Activated naive CD8-positive, alpha-beta T cell treated with anti-CD3 and anti-CD28 coated beads, Interleukin-2, amount 50 U/mL, for 24 hours (primary cell): ENCODE measurements at regions not wholly inside any gene's neighbourhood (a gene's known extent, or its start where the extent isn't known, plus 50 kb on each side); places are given as distances from the start of the nearest gene placed in this dataset.

ENCODE experiments used
- ATAC-seq: fragments of 150-1000 bp; cut with Tn5 transposase; one replicate; pipeline ENCODE4 v1.10.0; 2021
- DNase-seq: peaks from one replicate; pipeline ENCODE4 v3.0.0; 2021
- H3K27ac Mint-ChIP-seq: one replicate; pipeline ENCODE4 v1.8.0; 2021; ENCODE audit warnings: mild to moderate bottlenecking, mixed read lengths
- H3K27me3 Mint-ChIP-seq: one replicate; pipeline ENCODE4 v1.8.0; 2021; ENCODE audit warnings: mixed read lengths
- H3K36me3 Mint-ChIP-seq: one replicate; pipeline ENCODE4 v1.8.0; 2021; ENCODE audit warnings: low read depth, mixed read lengths
- H3K4me1 Mint-ChIP-seq: one replicate; pipeline ENCODE4 v1.8.0; 2021; ENCODE audit warnings: mixed read lengths
- H3K4me3 Mint-ChIP-seq: one replicate; pipeline ENCODE4 v1.8.0; 2021; ENCODE audit warnings: mild to moderate bottlenecking, moderate library complexity, mixed read lengths
- H3K9me3 Mint-ChIP-seq: one replicate; pipeline ENCODE4 v1.8.0; 2021; ENCODE audit warnings: mixed read lengths

GRCh38 chr6:40293460-40294185, 293.5 kb downstream of the LRFN2 start:
- H3K9me3 Mint-ChIP-seq, result peaks cover 13% of the 10 kb centered on the region
- no peak overlapping the region for H3K27ac Mint-ChIP-seq
- DNase-seq (no peak), ATAC-seq (no peak)
- H3K4me1 Mint-ChIP-seq, result no peaks in the 10 kb centered on the region
- H3K4me3 Mint-ChIP-seq, result no peak overlapping the region
- H3K36me3 Mint-ChIP-seq, result no peaks in the 10 kb centered on the region
- peaks cover 8% of the 10 kb centered on the region for H3K27me3 Mint-ChIP-seq

DNA sequence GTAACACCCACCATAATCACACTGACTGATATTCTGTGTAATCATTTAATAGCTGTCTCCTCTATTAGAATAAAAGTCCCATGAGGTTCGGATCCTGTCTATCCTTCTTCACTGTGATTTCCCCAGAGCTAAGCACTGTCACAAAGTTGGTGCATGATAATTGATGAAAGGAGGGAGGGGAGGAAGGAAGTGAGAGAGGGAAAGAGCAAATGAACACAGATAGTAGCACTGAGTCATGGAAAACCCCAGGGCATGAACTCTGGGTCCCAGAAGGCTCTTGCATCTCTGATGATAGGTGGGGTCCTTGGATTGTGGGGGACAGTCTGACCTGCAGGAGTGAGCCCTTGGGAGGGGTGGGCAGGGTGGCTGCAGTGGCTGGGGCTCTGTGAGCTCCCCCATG, 294.1 kb downstream of the LRFN2 start:
- Mint-ChIP-seq H3K27me3 (peaks cover 9% of the 10 kb centered on the region), H3K4me1 (no peaks in the 10 kb centered on the region), H3K27ac (no peak overlapping the region), H3K4me3 (no peak overlapping the region), H3K36me3 (no peaks in the 10 kb centered on the region), H3K9me3 (peaks cover 8% of the 10 kb centered on the region)
- no peak for ATAC-seq
- DNase-seq, result no peak

DNA sequence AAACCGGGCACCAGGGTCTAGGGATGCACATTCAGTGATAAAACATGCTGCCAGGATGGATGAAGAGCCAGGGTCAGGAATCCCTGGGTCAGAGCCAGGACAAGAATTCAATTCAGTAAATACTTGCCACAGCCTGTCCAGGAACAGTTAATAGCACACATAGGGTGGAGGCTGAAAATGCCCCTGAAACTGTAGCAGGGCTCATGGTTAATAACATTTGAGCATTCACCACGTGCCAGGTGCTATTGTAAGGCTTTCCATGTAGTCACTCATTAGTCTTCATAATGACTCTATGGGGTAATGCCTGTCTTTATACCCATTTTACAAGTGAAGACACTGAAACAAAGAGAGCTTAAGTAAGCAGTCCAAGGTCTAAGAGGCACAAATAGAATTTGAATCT, 296.3 kb downstream of the LRFN2 start:
- H3K27ac Mint-ChIP-seq, result no peak overlapping the region
- no peaks in the 10 kb centered on the region for H3K4me1 Mint-ChIP-seq
- H3K36me3 Mint-ChIP-seq, result no peaks in the 10 kb centered on the region
- DNase-seq (no peak), ATAC-seq (no peak)
- peaks cover 25% of the 10 kb centered on the region for H3K27me3 Mint-ChIP-seq
- peaks cover 4% of the 10 kb centered on the region for H3K9me3 Mint-ChIP-seq
- H3K4me3 Mint-ChIP-seq, result no peak overlapping the region

DNA sequence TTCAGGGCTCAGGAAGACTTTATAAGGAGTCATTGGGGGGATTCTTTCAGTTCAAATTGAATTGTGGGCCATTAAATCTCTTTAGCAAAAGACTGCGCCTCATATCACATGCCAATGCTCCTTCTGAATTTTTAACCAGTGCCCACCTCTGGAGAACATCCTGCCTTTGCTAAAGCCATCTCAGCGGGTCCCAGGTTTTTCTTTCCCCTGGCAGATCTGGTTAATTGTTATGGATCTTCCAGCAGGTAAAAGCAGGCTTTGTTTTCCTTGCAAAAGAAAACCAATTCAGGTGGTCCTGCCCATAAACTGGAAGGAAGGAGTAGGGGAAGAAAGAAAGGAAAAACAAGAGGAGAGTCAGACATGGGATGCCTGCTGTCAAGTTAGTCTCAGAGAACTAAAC, 298.2 kb downstream of the LRFN2 start:
- H3K4me1 Mint-ChIP-seq, result no peaks in the 10 kb centered on the region
- H3K9me3 Mint-ChIP-seq, result no peaks in the 10 kb centered on the region
- no peaks in the 10 kb centered on the region for H3K36me3 Mint-ChIP-seq
- no peak overlapping the region for H3K4me3 Mint-ChIP-seq
- ATAC-seq (no peak), DNase-seq (no peak)
- H3K27me3 Mint-ChIP-seq, result peaks cover 36% of the 10 kb centered on the region
- no peak overlapping the region for H3K27ac Mint-ChIP-seq

DNA sequence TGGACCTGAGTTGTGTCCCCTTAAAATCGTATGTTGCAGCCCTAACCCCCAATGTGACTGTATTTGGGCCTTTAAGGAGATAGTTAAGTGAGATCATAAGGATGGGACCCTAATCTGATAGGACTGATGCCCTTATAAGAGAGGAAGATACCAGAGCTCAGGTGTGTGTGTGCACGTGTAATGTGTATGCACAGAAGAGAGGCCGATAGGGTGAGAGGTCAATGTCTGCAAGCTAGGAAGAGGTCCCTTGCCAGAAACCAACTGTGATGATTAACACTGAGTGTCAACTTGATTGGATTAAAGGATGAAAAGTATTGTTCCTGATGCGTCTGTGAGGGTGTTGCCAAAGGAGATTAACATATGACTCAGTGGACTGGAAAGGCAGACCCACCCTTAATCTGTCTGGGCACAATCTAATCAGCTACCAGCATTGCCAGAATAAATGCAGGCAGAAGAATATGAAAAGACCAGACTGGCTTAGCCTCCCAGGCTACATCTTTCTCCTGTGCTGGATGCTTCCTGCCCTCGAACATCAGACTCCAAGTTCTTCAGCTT, 299.8 kb downstream of the LRFN2 start:
- no peak for ATAC-seq
- Mint-ChIP-seq H3K4me3 (no peak overlapping the region), H3K36me3 (no peaks in the 10 kb centered on the region), H3K4me1 (no peaks in the 10 kb centered on the region), H3K27ac (no peak overlapping the region), H3K9me3 (no peaks in the 10 kb centered on the region), H3K27me3 (peaks cover 37% of the 10 kb centered on the region)
- DNase-seq, result no peak

GRCh38 chr6:40286721-40287120, 300.4 kb downstream of the LRFN2 start:
- Mint-ChIP-seq H3K36me3 (no peaks in the 10 kb centered on the region), H3K27me3 (peaks cover 37% of the 10 kb centered on the region), H3K4me1 (no peaks in the 10 kb centered on the region), H3K4me3 (no peak overlapping the region), H3K27ac (no peak overlapping the region), H3K9me3 (no peaks in the 10 kb centered on the region)
- ATAC-seq (no peak), DNase-seq (no peak)

DNA sequence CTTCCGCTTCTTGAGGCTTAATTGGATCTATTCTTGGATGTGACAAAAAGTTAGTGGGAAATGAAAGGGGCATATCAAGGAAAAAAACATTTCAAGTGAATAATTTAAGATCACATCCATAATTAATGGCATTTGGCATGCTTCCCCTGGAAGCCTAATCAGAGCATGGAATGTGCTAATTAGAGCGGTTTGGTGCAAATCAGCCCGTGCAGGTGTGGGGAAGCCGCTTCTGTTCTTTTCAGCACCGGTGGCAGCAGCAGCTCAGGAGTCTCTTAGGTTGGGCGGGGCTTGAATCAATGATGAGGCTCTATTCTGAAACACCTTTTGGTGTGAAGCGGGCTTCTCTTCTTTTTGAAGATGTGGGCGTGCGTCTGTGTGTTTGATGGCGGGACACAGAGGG, 301.2 kb downstream of the LRFN2 start:
- Mint-ChIP-seq H3K27me3 (peaks cover 34% of the 10 kb centered on the region), H3K4me3 (no peak overlapping the region), H3K4me1 (no peaks in the 10 kb centered on the region), H3K9me3 (no peaks in the 10 kb centered on the region), H3K27ac (no peak overlapping the region), H3K36me3 (no peaks in the 10 kb centered on the region)
- ATAC-seq, result no peak
- DNase-seq, result no peak

DNA sequence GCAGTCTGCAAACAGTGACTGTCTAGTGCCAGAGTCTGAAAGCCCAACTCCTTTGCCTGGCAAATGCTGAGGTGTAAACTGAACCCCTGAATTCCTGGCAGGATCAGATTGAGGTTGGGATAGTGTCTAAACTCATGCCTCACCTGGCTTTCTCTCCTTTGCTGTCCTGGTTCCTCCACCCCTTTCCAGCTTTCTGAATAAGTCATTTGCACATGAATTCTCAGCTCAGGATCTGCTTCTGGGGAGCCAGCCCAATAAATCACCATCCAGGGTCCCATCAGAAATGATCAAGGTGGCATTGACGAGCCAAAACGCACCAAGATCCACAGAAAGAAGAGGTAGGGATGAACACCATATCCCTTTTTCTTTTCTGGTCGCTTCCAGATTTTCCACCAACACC, 301.6 kb downstream of the LRFN2 start:
- H3K4me3 Mint-ChIP-seq, result no peak overlapping the region
- no peaks in the 10 kb centered on the region for H3K4me1 Mint-ChIP-seq
- ATAC-seq (no peak), DNase-seq (no peak)
- no peaks in the 10 kb centered on the region for H3K36me3 Mint-ChIP-seq
- H3K27ac Mint-ChIP-seq, result no peak overlapping the region
- H3K9me3 Mint-ChIP-seq, result no peaks in the 10 kb centered on the region
- H3K27me3 Mint-ChIP-seq, result peaks cover 33% of the 10 kb centered on the region

DNA sequence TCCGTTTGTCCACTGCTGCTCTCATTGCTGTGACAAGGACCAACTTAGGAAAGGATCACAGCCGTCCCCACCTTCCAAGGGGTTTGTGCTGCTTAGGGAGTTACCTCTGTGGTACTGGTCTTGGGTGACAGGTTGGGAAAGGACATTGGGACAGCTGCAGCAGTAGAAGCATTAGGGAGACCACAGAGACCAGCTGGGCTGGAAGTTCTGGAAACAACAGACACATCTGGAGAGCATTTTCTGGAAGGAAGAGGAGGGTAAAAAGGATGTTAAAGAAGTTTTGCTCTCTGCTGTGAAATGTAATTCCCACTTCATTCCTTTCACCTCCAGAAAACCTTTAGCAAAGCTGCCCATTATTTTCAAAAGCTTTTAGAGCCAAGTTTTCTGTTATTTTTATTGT, 304.2 kb downstream of the LRFN2 start:
- ATAC-seq, result no peak
- H3K4me1 Mint-ChIP-seq, result no peaks in the 10 kb centered on the region
- H3K27me3 Mint-ChIP-seq, result peaks cover 36% of the 10 kb centered on the region
- no peak overlapping the region for H3K4me3 Mint-ChIP-seq
- no peaks in the 10 kb centered on the region for H3K36me3 Mint-ChIP-seq
- no peak for DNase-seq
- H3K9me3 Mint-ChIP-seq, result no peaks in the 10 kb centered on the region
- H3K27ac Mint-ChIP-seq, result no peak overlapping the region

GRCh38 chr6:40281402-40281801, 305.8 kb downstream of the LRFN2 start:
- Mint-ChIP-seq H3K9me3 (no peaks in the 10 kb centered on the region), H3K27ac (no peak overlapping the region), H3K36me3 (no peaks in the 10 kb centered on the region), H3K4me3 (no peak overlapping the region), H3K4me1 (no peaks in the 10 kb centered on the region), H3K27me3 (peaks cover 27% of the 10 kb centered on the region)
- ATAC-seq, result no peak
- no peak for DNase-seq

DNA sequence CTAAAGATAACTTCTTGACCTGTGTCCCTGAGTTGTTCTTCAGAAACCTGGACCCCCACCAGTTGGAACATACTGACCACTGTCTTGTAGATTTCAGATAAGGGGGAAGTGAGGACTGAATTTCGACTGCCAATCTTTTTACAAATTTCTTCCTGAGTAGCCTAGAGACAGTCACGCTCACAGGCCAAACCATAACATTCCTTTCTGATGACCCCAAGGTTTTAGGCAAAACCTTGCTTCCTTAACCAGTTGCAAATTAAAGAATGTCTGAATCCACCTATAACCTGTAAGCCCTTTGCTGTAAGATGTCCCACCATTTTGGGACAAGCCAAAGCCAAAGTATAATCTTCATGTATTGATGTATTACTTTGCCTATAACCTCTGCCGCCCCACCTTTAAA, 306.9 kb downstream of the LRFN2 start:
- Mint-ChIP-seq H3K4me3 (no peak overlapping the region), H3K27me3 (peaks cover 16% of the 10 kb centered on the region), H3K9me3 (no peaks in the 10 kb centered on the region), H3K4me1 (no peaks in the 10 kb centered on the region), H3K36me3 (no peaks in the 10 kb centered on the region), H3K27ac (no peak overlapping the region)
- no peak for DNase-seq
- ATAC-seq, result no peak

DNA sequence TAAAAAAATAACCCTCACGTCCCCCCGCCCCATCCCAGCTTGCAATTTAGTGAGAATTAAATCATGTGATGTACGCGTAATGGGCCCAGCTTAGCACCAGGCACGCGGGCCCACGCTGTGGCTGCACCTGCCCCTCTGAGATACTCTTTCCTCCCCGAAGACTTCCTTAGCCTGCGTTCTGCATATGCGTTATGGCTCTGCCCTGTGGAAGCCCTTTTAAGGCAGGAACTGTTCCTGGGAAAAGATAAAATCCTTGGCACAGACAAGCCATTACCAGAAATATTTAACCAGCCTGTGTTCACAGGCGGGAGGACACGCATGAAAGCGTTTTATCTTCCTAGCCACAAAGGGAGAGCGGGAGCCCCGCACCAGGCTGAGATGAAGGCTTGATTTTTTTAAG, 311.0 kb downstream of the LRFN2 start:
- no peak overlapping the region for H3K4me3 Mint-ChIP-seq
- no peaks in the 10 kb centered on the region for H3K9me3 Mint-ChIP-seq
- H3K27ac Mint-ChIP-seq, result no peak overlapping the region
- H3K36me3 Mint-ChIP-seq, result no peaks in the 10 kb centered on the region
- peaks cover 9% of the 10 kb centered on the region for H3K27me3 Mint-ChIP-seq
- no peaks in the 10 kb centered on the region for H3K4me1 Mint-ChIP-seq
- ATAC-seq, result no peak
- no peak for DNase-seq

GRCh38 chr6:40274058-40274457, 313.1 kb downstream of the LRFN2 start:
- Mint-ChIP-seq H3K27ac (no peak overlapping the region), H3K36me3 (no peaks in the 10 kb centered on the region), H3K4me1 (no peaks in the 10 kb centered on the region), H3K4me3 (no peak overlapping the region), H3K9me3 (no peaks in the 10 kb centered on the region), H3K27me3 (peaks cover 11% of the 10 kb centered on the region)
- DNase-seq (no peak), ATAC-seq (no peak)

DNA sequence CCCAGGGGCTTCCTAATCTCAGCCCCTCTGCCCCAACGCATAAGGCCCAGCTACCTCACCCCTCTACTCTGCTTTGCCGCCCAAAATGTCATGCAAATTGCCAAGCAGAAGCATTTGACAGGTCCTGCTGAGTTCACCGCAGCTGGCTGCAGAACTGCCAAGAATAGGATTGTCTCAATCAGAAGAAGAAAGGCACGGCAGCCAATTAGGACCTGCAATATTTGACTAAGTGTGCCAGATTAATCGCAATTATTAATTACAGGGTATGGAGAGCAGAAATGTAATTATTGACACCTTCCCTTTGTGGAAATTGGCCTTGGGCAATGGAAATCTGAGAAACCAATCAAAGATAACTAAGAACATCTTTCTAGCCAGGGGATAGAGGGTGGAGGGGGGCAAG, 318.6 kb downstream of the LRFN2 start:
- ATAC-seq, result no peak
- Mint-ChIP-seq H3K27me3 (peaks cover 7% of the 10 kb centered on the region), H3K36me3 (no peaks in the 10 kb centered on the region), H3K4me1 (no peaks in the 10 kb centered on the region), H3K9me3 (no peaks in the 10 kb centered on the region), H3K27ac (no peak overlapping the region), H3K4me3 (no peak overlapping the region)
- no peak for DNase-seq

DNA sequence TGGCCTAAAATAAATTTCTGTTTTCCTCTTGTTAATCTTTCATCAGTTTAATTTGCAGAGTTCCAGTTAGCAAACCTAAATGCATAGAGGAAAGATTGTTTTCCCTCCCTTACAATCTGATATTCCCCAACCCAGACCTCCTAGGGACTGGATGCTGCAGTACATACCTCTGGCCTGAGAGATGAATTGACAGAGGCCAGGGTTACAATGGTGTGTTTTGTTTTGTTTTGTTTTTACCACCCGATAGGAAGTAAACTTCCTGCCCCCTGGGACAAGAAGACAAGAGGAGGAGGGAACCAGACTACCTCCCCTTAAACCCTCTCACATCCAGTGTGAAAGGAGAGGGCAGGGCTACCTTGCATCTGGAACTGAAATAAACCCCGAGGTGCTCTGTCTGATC, 319.0 kb downstream of the LRFN2 start:
- DNase-seq (no peak), ATAC-seq (no peak)
- Mint-ChIP-seq H3K27me3 (peaks cover 4% of the 10 kb centered on the region), H3K4me3 (no peak overlapping the region), H3K4me1 (no peaks in the 10 kb centered on the region), H3K36me3 (no peaks in the 10 kb centered on the region), H3K9me3 (no peaks in the 10 kb centered on the region), H3K27ac (no peak overlapping the region)

GRCh38 chr6:40265615-40266014, 321.5 kb downstream of the LRFN2 start:
- no peak for ATAC-seq
- peaks cover 8% of the 10 kb centered on the region for H3K9me3 Mint-ChIP-seq
- H3K4me3 Mint-ChIP-seq, result no peak overlapping the region
- H3K4me1 Mint-ChIP-seq, result no peaks in the 10 kb centered on the region
- peaks cover 2% of the 10 kb centered on the region for H3K27me3 Mint-ChIP-seq
- no peak for DNase-seq
- no peak overlapping the region for H3K27ac Mint-ChIP-seq
- no peaks in the 10 kb centered on the region for H3K36me3 Mint-ChIP-seq
